ENCODE measurements at regions not wholly inside any gene's neighbourhood (a gene's known extent, or its start where the extent isn't known, plus 50 kb on each side); places are given as distances from the start of the nearest gene placed in this dataset.

DNA sequence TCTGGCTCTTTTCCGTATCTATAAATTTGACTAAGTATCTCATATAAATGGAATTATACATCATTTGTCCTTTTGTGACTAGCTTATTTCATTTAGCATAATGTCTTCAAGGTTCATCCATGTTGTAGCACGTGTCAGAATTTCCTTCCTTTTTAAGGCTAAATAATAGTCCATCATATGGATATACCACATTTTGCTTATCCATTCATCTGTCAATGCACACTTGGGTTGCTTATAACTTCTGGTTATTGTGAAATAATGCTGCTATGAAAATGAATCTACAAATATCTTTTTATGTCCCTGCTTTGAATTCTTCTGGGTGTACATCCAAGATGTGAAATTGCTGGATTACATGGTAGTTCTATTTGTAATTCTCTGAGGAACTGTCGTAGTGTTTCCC, 119.6 kb downstream of the RHOU start:
- TF ChIP-seq, protein P1, sequence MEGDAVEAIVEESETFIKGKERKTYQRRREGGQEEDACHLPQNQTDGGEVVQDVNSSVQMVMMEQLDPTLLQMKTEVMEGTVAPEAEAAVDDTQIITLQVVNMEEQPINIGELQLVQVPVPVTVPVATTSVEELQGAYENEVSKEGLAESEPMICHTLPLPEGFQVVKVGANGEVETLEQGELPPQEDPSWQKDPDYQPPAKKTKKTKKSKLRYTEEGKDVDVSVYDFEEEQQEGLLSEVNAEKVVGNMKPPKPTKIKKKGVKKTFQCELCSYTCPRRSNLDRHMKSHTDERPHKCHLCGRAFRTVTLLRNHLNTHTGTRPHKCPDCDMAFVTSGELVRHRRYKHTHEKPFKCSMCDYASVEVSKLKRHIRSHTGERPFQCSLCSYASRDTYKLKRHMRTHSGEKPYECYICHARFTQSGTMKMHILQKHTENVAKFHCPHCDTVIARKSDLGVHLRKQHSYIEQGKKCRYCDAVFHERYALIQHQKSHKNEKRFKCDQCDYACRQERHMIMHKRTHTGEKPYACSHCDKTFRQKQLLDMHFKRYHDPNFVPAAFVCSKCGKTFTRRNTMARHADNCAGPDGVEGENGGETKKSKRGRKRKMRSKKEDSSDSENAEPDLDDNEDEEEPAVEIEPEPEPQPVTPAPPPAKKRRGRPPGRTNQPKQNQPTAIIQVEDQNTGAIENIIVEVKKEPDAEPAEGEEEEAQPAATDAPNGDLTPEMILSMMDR (conservative IDR thresholded peaks at IDR 0.05; ENCODE audit: low read depth, low read length) = no peak
- no peak for TF ChIP-seq EZH2 (IDR thresholded peaks at IDR 0.05; ENCODE audit: borderline replicate concordance, low read depth, low read length, poor library complexity, severe bottlenecking)
